IMR-90 (cell line): ENCODE measurements at regions not wholly inside any gene's neighbourhood (a gene's known extent, or its start where the extent isn't known, plus 50 kb on each side); places are given as distances from the start of the nearest gene placed in this dataset.

ENCODE experiments used
- BHLHE40 ChIP-seq: fragments of 150-350 bp; IDR thresholded peaks from 2 replicates; pipeline ENCODE4 v1.6.1; 2016; ENCODE audit warnings: mild to moderate bottlenecking, low read depth, low read length
- CEBPB ChIP-seq: IDR thresholded peaks from 2 replicates; pipeline ENCODE4 v1.6.1; 2012; ENCODE audit warnings: low read depth, low read length, improper control_type of control experiment
- CTCF ChIP-seq: conservative IDR thresholded peaks from 2 replicates; pipeline ENCODE4 v1.5.1; 2012; ENCODE audit warnings: mild to moderate bottlenecking, low read depth, low read length, improper control_type of control experiment
- FOS ChIP-seq: fragments of 150-350 bp; IDR thresholded peaks from 2 replicates; pipeline ENCODE4 v1.6.1; 2016; ENCODE audit warnings: low read depth, low read length
- MXI1 ChIP-seq: IDR thresholded peaks from 2 replicates; pipeline ENCODE4 v1.6.1; 2012; ENCODE audit warnings: low read depth, mild to moderate bottlenecking, low read length, moderate library complexity, borderline replicate concordance
- NFE2L2 ChIP-seq: fragments of 150-350 bp; IDR thresholded peaks from 2 replicates; pipeline ENCODE4 v1.6.1; 2016; ENCODE audit warnings: low read depth, mild to moderate bottlenecking, low read length
- POLR2A ChIP-seq: IDR thresholded peaks from 2 replicates; pipeline ENCODE4 v1.6.1; 2012; ENCODE audit warnings: mild to moderate bottlenecking, low read depth, low read length
- RAD21 ChIP-seq: IDR thresholded peaks from 2 replicates; pipeline ENCODE4 v1.6.1; 2012; ENCODE audit warnings: low read length, improper control_type of control experiment
- RFX5 ChIP-seq: IDR thresholded peaks from 2 replicates; pipeline ENCODE4 v1.8.0; 2012; ENCODE audit warnings: low read depth, mild to moderate bottlenecking, low read length, moderate library complexity
- SMC3 ChIP-seq: fragments of 150-350 bp; IDR thresholded peaks from 2 replicates; pipeline ENCODE4 v1.6.1; 2016; ENCODE audit warnings: low read depth, mild to moderate bottlenecking, antibody characterized with exemption, low read length, moderate library complexity
- TF ChIP-seq, protein P1 (sequence below): fragments of 150-350 bp; IDR thresholded peaks from 2 replicates; pipeline ENCODE4 v1.6.1; 2017; ENCODE audit warnings: mild to moderate bottlenecking, antibody characterized with exemption, low read length, low read depth

DNA sequence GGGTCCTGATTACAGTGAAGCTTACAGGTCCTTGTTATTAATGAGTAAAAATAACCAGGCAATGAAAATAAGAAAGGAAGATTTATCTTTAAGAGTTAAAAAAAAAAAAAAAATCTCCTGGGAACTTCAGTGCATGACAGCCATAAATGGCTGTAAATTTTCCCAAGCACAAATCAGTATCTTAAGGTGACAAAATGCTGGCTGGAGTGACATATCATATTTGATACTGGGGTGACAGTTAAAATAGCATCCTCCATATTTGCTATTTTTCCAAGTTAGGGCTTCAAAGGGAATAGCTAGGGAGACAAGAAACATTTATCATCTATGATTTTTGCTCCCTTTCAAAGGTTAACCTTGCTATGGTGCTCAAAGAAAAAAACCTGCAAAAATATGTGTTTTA, 226.6 kb downstream of the PRDM2 start:
- TF ChIP-seq CTCF (no peak), RFX5 (no peak), RAD21 (no peak), SMC3 (no peak), FOS (no peak), POLR2A (no peak), NFE2L2 (no peak), BHLHE40 (no peak), CEBPB (no peak), MXI1 (no peak)
- TF ChIP-seq, protein P1, sequence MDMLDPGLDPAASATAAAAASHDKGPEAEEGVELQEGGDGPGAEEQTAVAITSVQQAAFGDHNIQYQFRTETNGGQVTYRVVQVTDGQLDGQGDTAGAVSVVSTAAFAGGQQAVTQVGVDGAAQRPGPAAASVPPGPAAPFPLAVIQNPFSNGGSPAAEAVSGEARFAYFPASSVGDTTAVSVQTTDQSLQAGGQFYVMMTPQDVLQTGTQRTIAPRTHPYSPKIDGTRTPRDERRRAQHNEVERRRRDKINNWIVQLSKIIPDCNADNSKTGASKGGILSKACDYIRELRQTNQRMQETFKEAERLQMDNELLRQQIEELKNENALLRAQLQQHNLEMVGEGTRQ, result no peak
